H1 (cell line): ENCODE measurements at regions not wholly inside any gene's neighbourhood (a gene's known extent, or its start where the extent isn't known, plus 50 kb on each side); places are given as distances from the start of the nearest gene placed in this dataset.

ENCODE experiments used
- ATF2 ChIP-seq: IDR thresholded peaks from 2 replicates; pipeline ENCODE4 v1.6.1; 2012; ENCODE audit warnings: low read length, inconsistent platforms
- ATF3 ChIP-seq: IDR thresholded peaks from 2 replicates; pipeline ENCODE4 v1.6.1; 2011; ENCODE audit warnings: low read depth, mild to moderate bottlenecking, low read length; ENCODE audit not compliant: insufficient read depth
- BACH1 ChIP-seq: IDR thresholded peaks from 2 replicates; pipeline ENCODE4 v1.6.1; 2012; ENCODE audit warnings: low read length, improper control_type of control experiment
- BCL11A ChIP-seq, 2 experiments: IDR thresholded peaks; one replicate each; pipeline ENCODE4 v1.6.1; 2011; ENCODE audit warnings: low read depth in 2 of 2, low read length in 2 of 2, mild to moderate bottlenecking in 2 of 2
- CBX5 ChIP-seq: fragments of 300-800, 300-1000 bp; sonication (generic); IDR thresholded peaks from 2 replicates; pipeline ENCODE4 v1.7.1; 2016; ENCODE audit warnings: antibody characterized with exemption, low read length, low read depth
- CTBP2 ChIP-seq: IDR thresholded peaks from 2 replicates; pipeline ENCODE4 v1.7.0; 2011; ENCODE audit warnings: borderline replicate concordance, mild to moderate bottlenecking, moderate library complexity, mixed read lengths, low read length; ENCODE audit not compliant: insufficient read depth, insufficient read length
- EZH2 ChIP-seq: fragments of 200-600 bp; sonication (generic); IDR thresholded peaks from 2 replicates; pipeline ENCODE4 v1.7.1; 2012; ENCODE audit warnings: low read depth, mild to moderate bottlenecking, moderate library complexity, low read length, inconsistent platforms; ENCODE audit not compliant: severe bottlenecking
- GABPA ChIP-seq: IDR thresholded peaks from 2 replicates; pipeline ENCODE4 v1.6.1; 2011; ENCODE audit warnings: mild to moderate bottlenecking, low read length, moderate library complexity, borderline replicate concordance; ENCODE audit not compliant: insufficient read depth
- HDAC6 ChIP-seq: IDR thresholded peaks from one replicate; pipeline ENCODE4 v1.7.1; 2012; ENCODE audit warnings: low read depth, mild to moderate bottlenecking, inconsistent platforms, low read length, moderate library complexity
- NRF1 ChIP-seq: IDR thresholded peaks from 2 replicates; pipeline ENCODE4 v1.6.1; 2011; ENCODE audit warnings: mild to moderate bottlenecking, low read depth, low read length, improper control_type of control experiment
- POLR2A ChIP-seq, 2 experiments: IDR thresholded peaks; 1 replicate in 1 of 2; 2 replicates in 1 of 2; pipeline ENCODE4 v1.6.1; 2011; ENCODE audit warnings: low read depth in 2 of 2, low read length in 2 of 2, mild to moderate bottlenecking in 2 of 2; ENCODE audit errors: control extremely low read depth in 1 of 2
- RAD21 ChIP-seq, 2 experiments: IDR thresholded peaks in 1 of 2; conservative IDR thresholded peaks in 1 of 2; 2 replicates each; pipeline ENCODE4 v1.6.1; 2011; ENCODE audit warnings: low read depth in 2 of 2, low read length in 2 of 2, improper control_type of control experiment in 1 of 2, inconsistent platforms in 1 of 2, mild to moderate bottlenecking in 1 of 2, moderate library complexity in 1 of 2
- RFX5 ChIP-seq: IDR thresholded peaks from 2 replicates; pipeline ENCODE4 v1.6.1; 2011; ENCODE audit warnings: low read depth, low read length, improper control_type of control experiment, borderline replicate concordance
- SRF ChIP-seq: IDR thresholded peaks from 2 replicates; pipeline ENCODE4 v1.6.1; 2011; ENCODE audit warnings: mild to moderate bottlenecking, low read depth, low read length, moderate library complexity
- TAF1 ChIP-seq: IDR thresholded peaks from 2 replicates; pipeline ENCODE4 v1.6.1; 2011; ENCODE audit warnings: mild to moderate bottlenecking, low read depth, low read length
- YY1 ChIP-seq: IDR thresholded peaks from 2 replicates; pipeline ENCODE4 v1.6.1; 2011; ENCODE audit warnings: low read depth, mild to moderate bottlenecking, low read length

GRCh38 chr7:38070718-38071117 is 107.3 kb upstream of the STARD3NL start (continued):
- no peak for TF ChIP-seq SRF
- no peak for TF ChIP-seq HDAC6
- TF ChIP-seq RFX5: no peak
- no peak for TF ChIP-seq ATF2
- TF ChIP-seq BCL11A (IDR thresholded peaks at IDR 0.05; ENCODE audit: low read depth in 2 of 2, low read length in 2 of 2): no peak
- no peak for TF ChIP-seq POLR2A (IDR thresholded peaks at IDR 0.05; ENCODE audit: control extremely low read depth in 1 of 2, low read depth in 2 of 2, low read length in 2 of 2)
- TF ChIP-seq CBX5: no peak
- TF ChIP-seq CTBP2: no peak
- no peak for TF ChIP-seq NRF1
- TF ChIP-seq BACH1: no peak
- TF ChIP-seq GABPA: no peak
- peak in 1 of 2 experiments; percentile 39; a peak in 2 of 4 replicates for TF ChIP-seq RAD21 (IDR thresholded peaks at IDR 0.05 in 1 of 2, conservative IDR thresholded peaks at IDR 0.05 in 1 of 2; ENCODE audit: low read depth in 2 of 2, low read length in 2 of 2)
- TF ChIP-seq TAF1: 0 out of 2 replicates have a peak, but pooled peaks have one; percentile 37
- no peak for TF ChIP-seq EZH2
- TF ChIP-seq YY1: no peak
- TF ChIP-seq ATF3: no peak
- TF ChIP-seq, all 59 proteins: peak for 5
